ENCODE measurements at regions not wholly inside any gene's neighbourhood (a gene's known extent, or its start where the extent isn't known, plus 50 kb on each side); places are given as distances from the start of the nearest gene placed in this dataset.

DNA sequence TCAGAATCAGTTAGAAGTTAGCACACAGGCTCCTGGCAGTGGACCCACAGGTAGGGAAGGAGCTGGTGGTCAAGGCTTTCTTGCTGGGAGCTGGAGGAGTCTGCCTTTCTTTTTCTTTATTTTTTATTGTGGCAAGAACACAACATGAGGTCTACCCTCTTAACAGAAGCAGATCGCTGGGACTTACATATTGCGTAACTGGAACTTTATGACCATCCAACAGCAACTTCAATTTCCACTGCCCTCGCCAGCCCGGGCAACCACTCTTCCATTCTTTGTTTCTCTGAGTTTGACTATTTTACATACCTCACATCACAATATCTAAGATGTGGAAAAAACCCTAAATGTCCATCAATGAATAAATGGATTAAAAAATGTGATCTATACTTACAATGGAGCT lies 147.8 kb upstream of the AJAP1 start:
- DNase-seq, result no peak

DNA sequence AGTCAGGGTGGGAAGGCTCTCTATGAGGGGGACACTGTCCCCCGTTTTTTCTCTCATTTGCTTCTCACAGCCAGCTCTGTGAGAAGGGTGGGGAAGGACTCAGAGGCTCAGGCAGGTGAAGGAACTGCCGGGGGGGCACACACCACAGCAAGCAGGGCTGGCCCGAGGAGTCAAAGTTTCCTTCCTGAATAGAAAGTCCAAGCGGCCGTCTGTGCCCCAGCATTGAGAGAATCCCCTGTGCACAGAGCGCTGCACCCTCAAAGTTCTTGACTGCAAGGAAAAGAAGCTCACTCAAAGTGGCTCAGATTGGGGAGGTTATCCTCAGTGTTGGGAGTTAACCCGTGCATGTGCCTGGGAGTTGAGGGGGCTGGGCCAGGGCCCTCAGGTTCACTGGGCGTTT lies 145.2 kb upstream of the AJAP1 start:
- DNase-seq, result no peak

DNA sequence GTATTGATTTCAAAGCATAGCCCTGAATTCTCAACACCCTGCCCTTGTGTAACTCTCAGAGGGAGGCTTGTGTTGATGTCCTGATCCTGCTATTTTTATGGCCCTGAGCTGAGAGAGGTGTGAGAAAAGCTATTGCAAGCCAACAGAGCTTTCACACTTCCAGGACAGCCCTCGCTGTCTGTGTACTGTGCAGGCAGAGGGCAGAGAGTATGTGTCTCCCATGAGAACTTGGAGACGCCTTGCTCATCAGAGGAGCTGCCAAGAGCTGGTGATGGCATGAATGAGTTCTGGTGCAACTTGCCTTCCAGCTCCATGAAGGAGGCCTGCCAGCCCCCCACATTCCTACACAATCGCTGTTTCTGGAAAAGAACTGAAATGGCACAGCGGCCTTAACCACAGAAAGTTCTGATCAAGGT lies 144.1 kb upstream of the AJAP1 start:
- DNase-seq, result no peak

DNA sequence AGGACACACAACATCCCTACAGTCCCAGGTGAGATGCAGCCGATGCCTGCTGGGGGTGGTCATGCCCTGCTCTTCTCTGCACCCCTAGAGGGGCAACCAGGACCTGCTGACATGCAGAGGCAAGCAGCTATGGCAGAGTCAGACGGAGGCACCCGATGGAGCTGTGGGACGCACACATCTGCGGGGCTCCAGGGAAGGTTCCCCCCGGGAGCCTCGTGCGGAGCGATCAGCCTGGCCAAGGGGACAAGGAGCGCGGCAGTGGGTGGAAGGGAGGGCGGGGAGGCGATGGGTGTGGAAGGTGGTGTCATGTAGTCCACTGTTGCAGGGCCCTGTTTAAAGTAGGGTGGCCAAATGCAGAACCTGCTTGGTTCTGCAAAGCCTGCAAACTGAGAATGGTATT lies 143.0 kb upstream of the AJAP1 start:
- DNase-seq, result no peak

DNA sequence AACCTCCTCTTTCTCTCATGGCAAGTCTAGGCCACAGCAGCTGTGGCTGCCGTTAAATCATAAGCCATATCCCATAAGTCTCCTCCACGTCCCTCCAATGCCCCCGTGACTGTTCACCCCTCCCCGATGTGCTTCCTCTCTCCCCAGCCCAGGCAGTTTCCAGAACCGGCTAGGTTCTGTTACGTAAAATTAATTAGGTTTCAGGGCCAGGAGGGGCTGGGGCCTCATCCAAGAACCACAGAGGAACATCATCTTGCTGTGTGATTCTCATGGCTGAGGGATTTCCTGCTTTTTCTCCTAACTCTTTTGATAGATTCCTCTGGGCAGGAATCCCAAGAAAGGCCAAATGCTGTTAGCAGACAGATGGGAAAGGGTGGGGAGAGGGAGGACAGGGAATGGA lies 141.8 kb upstream of the AJAP1 start:
- DNase-seq, result no peak

DNA sequence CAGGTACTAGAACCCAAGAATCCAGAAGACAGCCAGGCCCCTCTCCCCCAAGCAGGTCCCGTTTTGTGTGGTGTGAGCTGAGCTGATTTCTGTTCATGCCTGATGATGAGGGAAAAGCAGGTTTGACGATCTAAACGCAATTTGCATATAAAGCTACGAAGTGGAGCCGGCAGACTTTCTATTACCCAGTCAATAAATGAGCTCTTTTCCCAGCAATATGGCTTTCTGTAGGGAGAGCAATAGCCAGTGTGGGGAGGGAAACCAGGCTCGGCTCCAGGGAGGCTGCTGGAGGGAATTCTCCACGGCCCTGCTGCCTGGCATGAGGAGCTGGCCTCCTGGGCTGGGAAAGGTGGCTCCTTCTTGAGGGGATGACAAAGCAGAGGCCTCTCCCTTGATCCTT lies 140.7 kb upstream of the AJAP1 start:
- DNase-seq, result no peak

DNA sequence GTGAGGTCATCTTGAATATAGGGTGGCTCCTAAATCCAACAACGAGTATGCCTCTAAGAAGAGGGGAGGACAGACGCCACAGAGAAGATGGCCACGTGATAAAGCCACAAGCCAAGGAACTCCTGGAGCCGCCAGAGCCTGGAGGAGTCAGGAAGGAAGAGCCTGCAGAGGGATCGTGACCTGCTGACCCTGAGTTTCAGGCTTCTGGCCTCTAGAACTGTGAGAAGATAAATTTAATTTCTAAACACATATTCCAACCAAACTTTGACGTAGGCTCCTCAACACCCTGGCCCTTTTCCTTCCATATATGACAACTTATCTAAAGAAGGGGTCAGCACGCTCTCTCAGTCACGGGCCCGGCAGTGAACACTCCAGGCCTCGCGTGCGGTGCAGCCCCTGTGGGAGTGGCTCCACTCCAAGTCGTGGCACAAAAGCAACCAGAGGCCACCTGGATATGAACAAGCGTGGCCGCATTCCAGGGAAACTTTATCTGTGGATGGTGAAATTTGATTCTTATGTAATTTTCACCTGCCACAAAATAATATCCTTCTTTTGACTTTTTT lies 138.6 kb upstream of the AJAP1 start:
- DNase-seq, result no peak

DNA sequence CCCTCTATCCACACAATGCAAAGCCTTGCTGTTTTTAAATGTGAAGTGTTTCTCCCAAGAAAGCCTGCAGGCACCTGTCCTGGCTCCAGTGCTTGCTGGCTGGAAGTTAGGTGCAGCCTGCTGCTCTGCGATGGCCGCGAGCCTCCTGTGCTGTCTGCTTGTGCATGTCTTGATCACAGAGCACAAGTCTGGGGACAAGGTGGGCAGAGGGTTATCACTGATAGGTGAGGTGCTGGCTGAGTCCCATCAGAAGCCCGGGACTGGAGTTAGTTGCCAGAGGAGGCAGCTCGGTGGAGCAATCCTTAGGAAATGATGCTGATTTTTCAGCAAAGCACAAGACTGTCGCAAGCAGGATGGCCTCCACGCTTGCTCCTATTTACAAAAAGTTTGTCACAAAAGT lies 137.8 kb upstream of the AJAP1 start:
- no peak for DNase-seq

DNA sequence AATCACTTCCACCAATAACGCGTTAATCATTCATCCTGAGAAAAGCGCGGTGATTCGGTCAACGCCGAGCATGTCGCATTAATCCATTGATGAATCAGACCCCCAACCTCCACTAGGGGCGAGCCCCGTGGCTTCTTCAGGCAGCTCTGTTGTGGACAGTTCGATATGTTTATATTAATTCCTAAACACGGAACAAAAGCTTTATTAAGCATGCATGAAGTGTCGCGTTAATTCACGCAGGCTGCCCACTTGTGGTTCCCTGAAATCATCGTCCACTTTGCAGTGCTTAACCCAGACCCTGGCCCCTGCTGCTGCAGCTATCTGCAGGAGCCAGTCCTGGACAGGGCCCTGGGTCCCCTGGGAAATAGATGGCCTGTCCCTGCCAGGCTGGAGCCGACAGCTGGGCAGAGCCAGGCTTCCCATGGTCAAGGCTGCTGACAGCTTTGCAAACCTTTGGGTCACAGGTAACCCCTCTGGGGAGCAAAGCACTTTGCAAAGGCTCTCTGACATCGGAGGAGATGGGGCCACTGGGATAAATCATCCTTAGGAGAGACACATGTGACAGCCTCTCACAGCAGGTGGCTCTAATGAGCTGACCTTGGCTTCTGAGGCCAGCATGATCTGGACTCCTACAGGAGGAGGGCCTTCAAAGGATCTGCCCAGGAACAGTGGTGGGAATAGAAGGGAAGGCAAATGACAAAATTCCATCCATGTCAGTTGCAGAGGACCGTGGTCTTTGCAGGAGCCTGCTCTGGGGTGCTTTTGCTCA lies 137.0 kb upstream of the AJAP1 start:
- DNase-seq, result no peak

DNA sequence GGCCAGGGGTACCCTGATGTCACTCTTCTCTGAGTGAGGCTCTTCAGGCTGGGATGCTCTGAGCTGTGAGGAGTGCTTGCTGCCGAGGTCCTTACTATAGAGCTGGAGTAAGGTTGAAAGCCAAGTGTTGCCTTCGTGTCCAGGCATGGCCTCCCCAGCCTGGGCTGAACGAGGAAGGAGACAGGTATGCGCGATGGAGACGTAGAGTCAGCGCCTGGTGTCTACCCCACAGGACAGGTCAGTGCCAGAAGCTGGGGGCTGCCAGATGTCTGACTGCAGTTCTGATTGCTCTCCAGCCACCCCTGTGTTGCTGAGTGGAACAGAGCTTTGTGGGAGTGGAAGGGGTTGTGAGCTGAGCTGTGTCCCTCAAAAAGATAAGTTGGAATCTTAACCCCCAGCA lies 135.8 kb upstream of the AJAP1 start:
- DNase-seq, result no peak

DNA sequence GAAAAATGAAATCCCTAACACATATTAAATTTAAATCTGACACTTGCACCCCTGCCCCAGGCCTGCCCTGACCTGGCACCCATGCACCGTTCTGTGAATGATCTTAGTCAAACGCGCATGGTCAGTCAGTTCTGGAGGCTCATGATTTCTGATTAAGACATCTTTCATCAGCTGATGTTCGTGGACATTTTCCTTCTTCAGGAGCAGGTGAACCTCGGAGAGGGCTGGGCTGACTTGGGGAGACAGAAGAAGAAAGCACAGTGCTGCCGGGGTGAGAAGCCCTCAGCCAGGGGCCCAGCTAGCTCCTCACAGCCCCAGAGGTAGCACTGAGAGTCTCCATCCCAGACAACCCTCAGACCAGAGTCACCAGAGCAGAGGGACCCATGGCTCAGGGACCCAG lies 134.5 kb upstream of the AJAP1 start:
- DNase-seq, result no peak

DNA sequence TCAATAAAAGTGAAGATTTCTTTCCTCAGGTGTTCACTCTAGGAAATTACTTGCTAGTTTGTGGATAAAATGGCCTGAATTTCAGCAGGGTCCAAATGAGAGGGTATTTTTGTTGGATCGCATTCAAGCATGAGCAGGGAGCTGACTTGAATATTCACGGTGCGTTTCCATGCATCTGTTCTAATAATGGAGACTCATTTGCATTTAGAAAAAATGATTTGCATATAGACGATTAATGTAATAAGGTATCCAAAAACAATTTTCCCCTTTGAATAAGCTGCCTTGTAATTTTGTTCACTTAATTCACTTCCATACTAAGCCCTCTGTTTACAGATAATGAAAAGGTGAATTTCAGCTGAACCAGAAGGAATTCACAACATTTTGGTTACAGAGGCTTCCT lies 130.9 kb upstream of the AJAP1 start:
- no peak for DNase-seq

DNA sequence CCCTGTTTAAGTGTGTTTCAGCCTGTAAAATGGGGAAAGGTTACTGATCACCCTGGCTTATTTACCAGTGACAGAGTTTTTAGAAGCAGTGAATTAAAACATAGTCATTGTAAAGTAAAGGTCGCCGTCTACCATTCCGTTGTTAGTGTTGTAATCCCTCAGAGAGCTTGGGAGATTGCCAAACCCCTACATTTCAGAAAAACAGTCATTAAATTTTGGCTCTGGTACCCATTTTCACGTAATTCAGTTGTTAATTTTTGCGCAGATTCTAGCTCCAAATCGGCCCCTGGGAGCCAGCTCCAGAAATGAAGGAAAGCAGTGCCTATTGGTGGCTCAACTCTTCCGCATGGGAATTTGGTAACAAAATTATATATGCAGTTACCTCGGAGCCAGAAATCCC lies 127.7 kb upstream of the AJAP1 start:
- DNase-seq, result no peak

DNA sequence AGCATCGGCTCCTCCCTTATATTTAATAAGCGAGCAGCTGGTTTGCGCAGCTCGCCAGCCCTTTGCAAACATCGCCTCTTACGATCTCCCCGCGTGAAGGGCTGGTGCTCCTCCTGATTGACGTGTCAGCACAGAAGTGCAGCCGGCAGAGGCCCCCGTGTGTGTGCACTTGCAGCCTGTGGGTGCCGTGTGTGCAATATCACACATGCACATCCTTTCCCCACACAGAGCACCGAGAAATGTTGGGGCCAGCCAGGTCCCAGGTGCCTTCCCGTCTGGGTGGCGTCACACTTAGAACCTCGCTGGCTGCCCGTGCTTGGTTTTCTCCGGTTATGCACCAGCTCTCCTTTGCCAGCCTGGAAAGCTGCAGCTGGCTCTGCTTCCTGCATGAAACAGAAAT lies 126.6 kb upstream of the AJAP1 start:
- no peak for DNase-seq

DNA sequence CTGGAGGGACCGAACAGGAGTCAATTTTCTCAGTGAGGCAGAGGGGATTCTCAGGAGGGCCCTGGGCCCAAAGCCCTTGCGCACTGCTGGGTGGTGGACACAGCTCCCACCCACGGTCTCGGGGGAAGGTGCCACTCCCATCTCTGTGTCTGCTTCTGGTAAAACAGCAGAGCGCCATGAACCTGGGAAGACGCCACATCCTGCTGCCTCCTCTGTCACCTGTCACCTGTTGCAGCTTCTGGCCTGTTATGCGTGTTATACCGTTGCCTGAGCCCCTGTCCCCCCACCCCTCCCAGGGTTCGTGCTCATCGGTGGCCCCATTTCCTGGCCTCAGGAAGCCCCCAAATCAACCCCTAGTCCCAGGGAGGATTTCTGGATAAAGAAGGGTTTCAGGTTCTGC lies 125.8 kb upstream of the AJAP1 start:
- no peak for DNase-seq

DNA sequence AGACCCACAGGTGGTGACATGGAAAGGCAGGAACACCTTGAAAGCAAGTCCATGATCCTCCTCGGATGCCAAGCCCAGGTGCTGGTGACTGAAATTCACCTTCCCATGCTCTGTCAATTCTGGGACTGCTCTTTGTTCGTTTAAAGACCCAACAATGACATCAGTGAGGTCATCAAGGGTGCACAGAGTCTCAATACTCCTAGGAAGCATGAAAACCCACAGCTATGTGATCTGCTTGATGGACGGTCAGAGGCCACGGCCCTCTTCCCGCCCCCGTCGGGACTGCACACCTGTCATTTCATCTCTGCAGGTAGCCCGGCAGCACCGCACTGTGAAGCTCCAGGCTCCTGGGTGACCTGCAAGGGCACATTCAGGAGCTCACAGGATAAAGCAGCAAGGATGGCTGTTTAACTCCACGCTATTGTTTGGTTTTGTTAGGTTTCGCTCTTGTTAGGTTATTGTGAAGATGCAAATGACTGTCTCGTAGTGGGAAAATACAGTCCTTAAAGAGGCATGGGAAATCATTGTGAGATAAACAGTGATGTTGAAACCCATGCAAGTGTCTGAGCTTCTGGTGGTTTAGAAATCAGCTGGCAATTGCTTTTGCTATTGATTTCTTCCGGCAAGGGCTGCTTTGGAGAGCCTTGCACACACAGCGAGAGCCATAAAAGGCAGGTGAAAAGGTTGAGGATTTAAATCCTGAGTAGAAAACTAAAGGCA lies 124.8 kb upstream of the AJAP1 start:
- no peak for DNase-seq

DNA sequence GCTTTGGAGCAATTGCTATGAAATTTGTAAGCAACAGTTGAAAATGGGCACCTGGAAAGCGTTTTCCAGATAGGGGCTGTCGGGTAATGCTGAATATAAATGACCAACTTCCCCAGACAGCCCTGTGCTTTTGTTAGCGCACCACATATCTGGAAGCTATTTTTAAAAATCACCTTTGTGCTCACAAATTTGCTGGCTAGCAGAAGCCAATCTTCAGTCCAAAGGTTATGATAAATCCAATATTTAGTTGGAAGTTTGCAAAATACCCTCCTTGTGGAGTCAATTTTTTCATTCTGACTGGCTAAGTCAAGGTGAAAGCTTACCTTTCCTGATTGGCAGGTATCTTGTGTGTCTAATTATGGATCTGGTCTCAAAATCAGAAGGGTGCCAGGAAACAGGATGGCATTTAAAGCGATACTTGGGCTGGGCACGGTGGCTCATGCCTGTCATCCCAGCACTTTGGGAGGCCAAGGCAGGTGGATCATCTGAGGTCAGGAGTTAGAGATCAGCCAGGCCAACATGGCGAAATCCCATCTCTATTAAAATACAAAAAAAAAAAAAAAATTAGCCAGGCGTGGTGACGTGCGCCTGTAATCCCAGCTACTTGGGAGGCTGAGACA lies 124.1 kb upstream of the AJAP1 start:
- no peak for DNase-seq

DNA sequence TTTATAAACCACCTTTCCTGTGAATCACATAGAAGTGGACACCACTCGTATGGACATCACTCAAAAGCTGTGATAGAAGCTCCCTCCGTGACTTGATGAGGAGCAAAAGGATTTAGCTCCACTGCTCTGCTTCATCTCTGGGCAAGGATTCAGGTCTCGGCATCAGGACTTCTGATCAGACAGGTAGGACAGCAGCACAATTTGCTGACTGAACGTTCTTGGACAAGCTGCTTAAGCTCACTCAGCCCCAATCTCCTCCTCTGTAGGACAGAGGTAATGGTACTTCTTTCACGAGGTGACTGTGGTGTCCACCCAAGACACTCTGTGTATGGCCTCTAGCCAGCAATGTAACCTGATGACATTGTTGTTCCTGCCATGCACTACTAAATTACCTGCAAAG lies 122.6 kb upstream of the AJAP1 start:
- no peak for DNase-seq

DNA sequence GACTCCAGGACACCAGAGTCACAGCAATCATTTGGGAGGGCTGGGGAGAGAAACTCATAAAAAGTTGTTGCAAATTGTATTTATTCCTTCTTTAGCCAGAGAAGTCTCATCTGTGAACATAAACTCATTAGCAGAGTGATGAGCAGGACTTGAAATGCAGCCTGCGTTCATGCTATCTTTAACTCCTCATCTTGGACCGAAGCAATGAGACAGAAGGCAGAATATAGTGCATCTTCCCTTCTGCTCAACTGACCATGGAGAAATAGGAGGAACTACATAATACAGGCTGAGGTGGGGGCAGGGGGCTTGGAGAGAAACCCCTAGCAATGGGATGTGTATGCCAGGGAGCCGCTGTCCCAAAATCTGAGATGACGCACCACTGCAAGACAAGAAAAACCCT lies 121.8 kb upstream of the AJAP1 start:
- DNase-seq, result no peak

DNA sequence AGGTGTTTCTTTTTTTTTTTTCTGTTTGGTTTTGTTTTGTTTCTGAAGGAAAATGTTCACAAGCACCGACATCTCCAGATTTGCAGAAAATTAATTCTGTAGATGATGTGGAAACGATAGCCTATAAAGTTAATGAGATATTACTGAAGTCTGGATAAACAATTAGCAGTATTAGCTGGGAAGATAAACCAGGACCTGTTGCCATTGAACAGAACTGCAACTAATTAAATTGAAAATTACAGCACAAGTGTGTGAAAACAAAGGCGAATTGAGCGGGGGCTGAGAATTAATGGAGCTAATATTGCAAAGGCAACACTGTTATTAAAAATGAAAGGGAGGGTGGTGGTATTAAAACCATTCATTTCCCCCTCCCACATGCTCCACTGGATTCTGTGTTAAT lies 107.5 kb upstream of the AJAP1 start:
- no peak for DNase-seq

DNA sequence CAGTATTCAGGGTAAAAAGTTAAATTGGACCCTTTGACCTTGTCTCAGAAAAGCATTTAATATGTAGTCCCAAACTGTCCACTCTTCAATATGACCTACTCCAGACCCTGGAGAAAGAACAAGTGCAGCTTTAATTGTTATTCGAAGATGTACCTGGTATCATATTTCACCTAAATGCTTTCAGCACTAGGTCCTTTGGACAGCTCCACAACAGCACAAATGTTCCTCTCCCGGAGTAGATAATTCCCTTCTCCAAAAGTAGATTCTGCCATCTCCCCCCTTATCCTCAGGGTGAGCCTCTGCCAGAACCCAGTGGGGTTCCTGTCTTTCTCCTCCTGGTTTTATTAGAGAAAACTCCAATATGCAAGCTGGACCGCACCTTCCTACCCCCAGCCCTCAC lies 104.5 kb upstream of the AJAP1 start:
- DNase-seq, result no peak

DNA sequence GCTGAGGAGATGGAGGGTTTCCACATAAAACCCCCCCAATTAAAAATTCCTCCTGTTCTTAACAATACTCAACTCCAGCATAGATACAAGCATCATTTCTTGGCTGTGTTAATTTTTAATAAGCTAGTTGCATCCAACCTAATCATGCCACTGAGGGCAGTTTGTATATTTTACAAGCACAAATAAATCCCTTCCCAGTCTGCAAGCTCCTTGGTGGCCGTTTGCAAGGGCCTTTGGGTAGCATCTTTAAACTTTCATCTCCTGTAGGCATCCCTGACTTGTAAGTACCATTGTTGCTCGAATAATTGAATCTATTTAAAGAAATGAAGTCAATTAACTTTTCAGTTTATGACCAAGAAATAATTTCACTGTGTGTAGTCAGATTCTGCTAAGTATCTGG lies 103.5 kb upstream of the AJAP1 start:
- no peak for DNase-seq

DNA sequence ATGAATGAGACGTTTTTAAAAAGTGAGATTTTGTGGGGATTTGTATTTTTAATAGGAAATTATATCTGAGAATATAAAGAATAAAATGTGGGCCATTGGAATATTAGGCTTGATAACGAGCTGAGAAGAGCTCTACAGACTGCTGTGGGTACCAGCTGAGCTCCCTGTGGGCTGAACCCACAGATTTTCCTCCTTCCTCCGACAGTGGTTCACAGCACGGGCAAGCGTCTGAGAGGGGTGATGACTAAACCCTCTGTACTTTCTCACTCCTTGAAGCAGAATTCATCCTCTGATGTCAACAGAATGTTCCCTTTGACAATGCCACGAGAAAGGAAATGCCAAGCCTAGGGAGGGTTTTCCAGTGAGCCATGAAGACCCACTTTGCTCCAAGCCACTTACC lies 102.7 kb upstream of the AJAP1 start:
- DNase-seq, result no peak

DNA sequence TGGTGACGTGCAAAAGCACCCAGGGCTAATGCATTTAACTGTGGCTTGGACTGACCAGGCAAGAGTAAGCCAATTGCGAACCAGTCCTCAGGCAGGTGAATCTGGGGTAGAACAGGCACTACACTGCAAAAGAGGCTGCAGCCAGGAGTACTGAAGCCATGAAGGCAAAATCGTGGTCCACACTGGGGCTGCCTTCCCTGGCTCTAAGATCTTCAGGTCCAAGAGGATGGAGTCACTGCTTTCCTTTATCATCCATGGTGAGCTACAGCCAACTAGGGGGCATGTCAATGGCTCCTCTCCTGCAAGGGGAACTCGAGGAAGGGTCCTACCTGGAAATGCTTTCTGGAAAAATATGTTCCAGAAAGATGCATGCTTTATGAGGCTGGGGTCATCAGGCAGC lies 100.6 kb upstream of the AJAP1 start:
- no peak for DNase-seq
